HG03571 (cell line): ENCODE measurements at regions not wholly inside any gene's neighbourhood (a gene's known extent, or its start where the extent isn't known, plus 50 kb on each side); places are given as distances from the start of the nearest gene placed in this dataset.

ENCODE experiments used
- ATAC-seq: cut with Tn5 transposase; IDR thresholded peaks from one replicate; pipeline ENCODE4 v1.9.1; 2021; ENCODE audit not compliant: unreplicated experiment

- ATAC-seq = no peak
Observed at GRCh38 chr2:189364607-189365006, 76.7 kb upstream of the WDR75 start.

GRCh38 chr2:189366349-189366748, 74.9 kb upstream of the WDR75 start:
- ATAC-seq = no peak

GRCh38 chr2:189367343-189367742, 73.9 kb upstream of the WDR75 start:
- ATAC-seq = no peak

- ATAC-seq = no peak
Observed at GRCh38 chr2:189369566-189369965, 71.7 kb upstream of the WDR75 start.

GRCh38 chr2:189370719-189371118, 70.6 kb upstream of the WDR75 start:
- no peak for ATAC-seq

- ATAC-seq = no peak
Observed at GRCh38 chr2:189372688-189373257, 68.5 kb upstream of the WDR75 start.

- no peak for ATAC-seq
Observed at GRCh38 chr2:189374481-189374880, 66.8 kb upstream of the WDR75 start.

GRCh38 chr2:189375842-189376241, 65.4 kb upstream of the WDR75 start:
- no peak for ATAC-seq

GRCh38 chr2:189379287-189379630, 62.0 kb upstream of the WDR75 start:
- no peak for ATAC-seq

GRCh38 chr2:189379731-189380261, 61.5 kb upstream of the WDR75 start:
- no peak for ATAC-seq

- ATAC-seq = no peak
Observed at GRCh38 chr2:189382668-189383067, 58.6 kb upstream of the WDR75 start.

GRCh38 chr2:189386741-189387140, 54.5 kb upstream of the WDR75 start:
- no peak for ATAC-seq

GRCh38 chr2:189391201-189391600, 50.1 kb upstream of the WDR75 start:
- no peak for ATAC-seq
